ENCODE measurements at regions not wholly inside any gene's neighbourhood (a gene's known extent, or its start where the extent isn't known, plus 50 kb on each side); places are given as distances from the start of the nearest gene placed in this dataset.

GRCh38 chrX:110983024-110983423 lies 113.0 kb upstream of the PAK3 start:
- TF ChIP-seq ARNTL (CRISPR knock-in tag; IDR thresholded peaks at IDR 0.05; ENCODE audit: borderline replicate concordance, low read depth): no peak
- no peak for TF ChIP-seq TCF4 (CRISPR knock-in tag; IDR thresholded peaks at IDR 0.05; ENCODE audit: borderline replicate concordance)
- TF ChIP-seq TOX (CRISPR knock-in tag; IDR thresholded peaks at IDR 0.05; ENCODE audit: borderline replicate concordance): no peak
- TF ChIP-seq ISL1 (CRISPR knock-in tag; IDR thresholded peaks at IDR 0.05): no peak
- TF ChIP-seq PPARA (CRISPR knock-in tag; IDR thresholded peaks at IDR 0.05; ENCODE audit: borderline replicate concordance): no peak
- no peak for TF ChIP-seq PATZ1 (CRISPR knock-in tag; IDR thresholded peaks at IDR 0.05; ENCODE audit: borderline replicate concordance)
- no peak for TF ChIP-seq OSR1 (CRISPR knock-in tag; IDR thresholded peaks at IDR 0.05)
- no peak for TF ChIP-seq CREB5 (CRISPR knock-in tag; IDR thresholded peaks at IDR 0.05; ENCODE audit: low read depth)
- TF ChIP-seq SNAI2 (CRISPR knock-in tag; IDR thresholded peaks at IDR 0.05): no peak
- TF ChIP-seq ZFP30 (CRISPR knock-in tag; IDR thresholded peaks at IDR 0.05): no peak
- no peak for TF ChIP-seq CSRNP3 (CRISPR knock-in tag; IDR thresholded peaks at IDR 0.05)
- no peak for TF ChIP-seq ZFP3 (CRISPR knock-in tag; IDR thresholded peaks at IDR 0.05)
